ENCODE measurements at regions not wholly inside any gene's neighbourhood (a gene's known extent, or its start where the extent isn't known, plus 50 kb on each side); places are given as distances from the start of the nearest gene placed in this dataset.

DNA sequence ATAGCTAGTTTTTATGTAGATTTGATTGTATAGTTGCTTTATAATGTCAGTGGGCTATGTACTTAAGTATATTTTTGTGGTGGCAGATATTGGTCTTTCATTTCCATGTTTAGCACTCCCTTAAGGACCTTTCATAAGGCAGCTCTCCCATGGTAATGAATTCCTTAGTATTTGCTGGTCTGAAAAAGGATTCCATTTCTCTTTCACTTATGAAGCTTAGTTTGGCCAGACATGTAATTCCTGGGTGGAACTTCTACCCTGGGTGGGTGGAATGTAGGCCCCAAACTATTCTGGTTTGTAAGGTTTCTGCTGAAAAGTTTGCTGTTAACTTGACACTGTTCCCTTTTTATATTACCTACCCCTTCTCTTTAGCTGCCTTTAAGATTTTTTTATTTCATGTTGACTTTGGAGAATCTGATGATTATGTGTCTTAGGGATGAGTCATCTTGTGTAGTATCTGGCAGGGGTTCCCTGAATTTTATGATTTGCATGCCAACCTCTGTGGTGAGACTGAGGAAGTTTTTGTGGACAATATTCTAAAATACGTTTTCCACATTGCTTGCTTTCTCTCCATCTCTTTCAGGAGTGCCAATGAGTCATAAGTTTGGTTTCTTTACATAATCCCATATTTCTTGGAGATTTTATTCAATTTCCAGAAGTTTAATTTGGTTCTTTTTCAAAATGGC, 65.4 kb upstream of the VRK2 start:
- TF ChIP-seq, protein P1, sequence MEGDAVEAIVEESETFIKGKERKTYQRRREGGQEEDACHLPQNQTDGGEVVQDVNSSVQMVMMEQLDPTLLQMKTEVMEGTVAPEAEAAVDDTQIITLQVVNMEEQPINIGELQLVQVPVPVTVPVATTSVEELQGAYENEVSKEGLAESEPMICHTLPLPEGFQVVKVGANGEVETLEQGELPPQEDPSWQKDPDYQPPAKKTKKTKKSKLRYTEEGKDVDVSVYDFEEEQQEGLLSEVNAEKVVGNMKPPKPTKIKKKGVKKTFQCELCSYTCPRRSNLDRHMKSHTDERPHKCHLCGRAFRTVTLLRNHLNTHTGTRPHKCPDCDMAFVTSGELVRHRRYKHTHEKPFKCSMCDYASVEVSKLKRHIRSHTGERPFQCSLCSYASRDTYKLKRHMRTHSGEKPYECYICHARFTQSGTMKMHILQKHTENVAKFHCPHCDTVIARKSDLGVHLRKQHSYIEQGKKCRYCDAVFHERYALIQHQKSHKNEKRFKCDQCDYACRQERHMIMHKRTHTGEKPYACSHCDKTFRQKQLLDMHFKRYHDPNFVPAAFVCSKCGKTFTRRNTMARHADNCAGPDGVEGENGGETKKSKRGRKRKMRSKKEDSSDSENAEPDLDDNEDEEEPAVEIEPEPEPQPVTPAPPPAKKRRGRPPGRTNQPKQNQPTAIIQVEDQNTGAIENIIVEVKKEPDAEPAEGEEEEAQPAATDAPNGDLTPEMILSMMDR (IDR thresholded peaks at IDR 0.05): no peak
- Histone ChIP-seq H3K4me1 (ENCODE audit: control insufficient read depth in 1 of 2, insufficient read depth in 1 of 2, low read depth in 1 of 2, low read length in 1 of 2) (no peaks in the 10 kb centered on the region), H3K4me3 (ENCODE audit: low read depth in 1 of 2, low read length in 1 of 2) (no peak overlapping the region), H3K27me3 (no peaks in the 10 kb centered on the region), H3K27ac (no peak overlapping the region), H3K36me3 (no peaks in the 10 kb centered on the region), H3K9me3 (no peaks in the 10 kb centered on the region)

DNA sequence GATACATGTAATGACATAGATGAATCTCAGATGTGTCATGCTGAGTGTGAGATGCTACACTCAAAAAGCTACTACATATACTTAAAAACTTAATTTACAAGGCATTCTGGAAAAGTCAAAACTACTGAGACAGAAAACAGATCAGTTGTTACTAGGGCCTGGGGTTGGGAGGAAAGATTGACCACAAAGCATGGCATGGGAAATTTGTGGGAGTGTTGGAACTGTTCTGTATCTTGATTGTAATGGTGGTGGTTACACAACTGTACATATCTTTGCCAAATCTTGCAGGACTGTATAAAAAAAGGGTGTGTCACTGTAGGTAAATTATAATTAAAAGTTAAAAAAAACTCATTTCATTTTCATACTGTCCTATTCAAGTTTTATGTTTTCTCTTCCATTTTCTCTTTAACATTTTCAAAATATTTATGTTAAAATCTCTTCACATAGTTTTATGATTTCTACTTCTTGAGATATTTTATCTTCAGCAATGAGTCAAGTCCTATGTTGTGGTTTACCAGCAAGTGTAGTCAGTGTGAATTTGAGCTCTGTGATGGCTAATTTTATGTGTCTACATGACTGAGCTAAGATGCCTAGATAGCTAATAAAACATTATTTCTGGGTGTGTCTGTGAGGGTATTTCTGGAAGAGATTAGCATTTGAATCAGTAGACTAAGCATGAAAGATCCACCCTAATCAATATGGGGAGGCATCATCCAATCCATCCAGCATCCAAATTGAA, 58.6 kb upstream of the VRK2 start:
- Histone ChIP-seq H3K36me3 (no peaks in the 10 kb centered on the region), H3K27me3 (no peaks in the 10 kb centered on the region), H3K4me3 (ENCODE audit: low read depth in 1 of 2, low read length in 1 of 2) (no peak overlapping the region), H3K27ac (no peak overlapping the region), H3K9me3 (no peaks in the 10 kb centered on the region), H3K4me1 (ENCODE audit: control insufficient read depth in 1 of 2, insufficient read depth in 1 of 2, low read depth in 1 of 2, low read length in 1 of 2) (no peaks in the 10 kb centered on the region)
- TF ChIP-seq, protein P1 (IDR thresholded peaks at IDR 0.05): no peak

DNA sequence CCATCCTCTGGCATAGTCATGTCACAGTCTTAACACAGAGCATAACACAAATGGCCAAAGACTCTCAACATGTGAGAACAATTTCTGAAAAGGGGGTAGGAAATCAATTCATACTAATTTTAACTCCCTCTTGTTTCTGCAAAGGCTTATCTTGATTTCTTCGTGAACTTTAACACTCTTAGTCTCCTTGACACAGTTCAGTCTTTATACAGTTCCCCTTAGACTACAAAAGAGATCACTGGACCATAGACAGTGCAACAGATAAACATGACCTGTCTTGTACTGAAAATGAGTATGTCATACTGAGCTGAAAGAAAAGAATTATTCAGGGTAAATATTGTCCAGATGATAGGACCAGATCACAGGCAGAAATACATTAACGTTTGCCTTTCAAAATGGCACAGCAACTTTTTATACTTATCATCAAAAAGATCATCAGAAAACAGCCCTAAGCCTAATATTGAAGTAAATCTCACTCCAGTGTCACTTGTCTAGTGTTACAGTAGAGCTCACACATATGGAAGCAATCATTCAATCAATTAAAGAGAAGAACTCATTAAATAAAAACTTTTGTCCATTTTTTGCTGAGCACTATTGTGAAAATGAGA, 56.4 kb upstream of the VRK2 start:
- H3K36me3 ChIP-seq: no peaks in the 10 kb centered on the region
- H3K4me3 ChIP-seq (ENCODE audit: low read depth in 1 of 2, low read length in 1 of 2): no peak overlapping the region
- TF ChIP-seq, protein P1 (IDR thresholded peaks at IDR 0.05): no peak
- no peak overlapping the region for H3K27ac ChIP-seq
- no peaks in the 10 kb centered on the region for H3K4me1 ChIP-seq (ENCODE audit: control insufficient read depth in 1 of 2, insufficient read depth in 1 of 2, low read depth in 1 of 2, low read length in 1 of 2)
- no peaks in the 10 kb centered on the region for H3K27me3 ChIP-seq
- no peaks in the 10 kb centered on the region for H3K9me3 ChIP-seq

Measured in neutrophil (primary cell).